ENCODE measurements at regions not wholly inside any gene's neighbourhood (a gene's known extent, or its start where the extent isn't known, plus 50 kb on each side); places are given as distances from the start of the nearest gene placed in this dataset.

DNA sequence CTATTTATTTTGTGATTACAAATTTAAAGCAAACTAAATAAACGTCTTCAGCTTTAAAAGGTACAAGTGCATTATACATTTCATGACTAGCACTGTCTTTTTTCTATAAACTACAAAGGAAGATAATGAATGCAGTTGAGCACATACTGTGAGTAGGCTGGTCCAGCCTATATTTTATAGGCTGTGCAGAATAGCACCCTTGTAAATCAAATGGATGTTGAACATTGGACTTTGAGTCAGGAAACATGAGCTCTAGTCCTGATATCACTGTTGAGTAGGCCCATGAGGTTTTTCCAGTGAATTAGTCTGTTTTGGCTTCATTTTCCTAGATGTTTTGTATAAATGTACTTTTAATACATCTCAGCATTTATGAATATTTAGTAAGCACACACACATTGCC, 447.3 kb upstream of the KCNMB2 start:
- no peak for TF ChIP-seq POLR2A (IDR thresholded peaks at IDR 0.05)
- TF ChIP-seq, protein P1, sequence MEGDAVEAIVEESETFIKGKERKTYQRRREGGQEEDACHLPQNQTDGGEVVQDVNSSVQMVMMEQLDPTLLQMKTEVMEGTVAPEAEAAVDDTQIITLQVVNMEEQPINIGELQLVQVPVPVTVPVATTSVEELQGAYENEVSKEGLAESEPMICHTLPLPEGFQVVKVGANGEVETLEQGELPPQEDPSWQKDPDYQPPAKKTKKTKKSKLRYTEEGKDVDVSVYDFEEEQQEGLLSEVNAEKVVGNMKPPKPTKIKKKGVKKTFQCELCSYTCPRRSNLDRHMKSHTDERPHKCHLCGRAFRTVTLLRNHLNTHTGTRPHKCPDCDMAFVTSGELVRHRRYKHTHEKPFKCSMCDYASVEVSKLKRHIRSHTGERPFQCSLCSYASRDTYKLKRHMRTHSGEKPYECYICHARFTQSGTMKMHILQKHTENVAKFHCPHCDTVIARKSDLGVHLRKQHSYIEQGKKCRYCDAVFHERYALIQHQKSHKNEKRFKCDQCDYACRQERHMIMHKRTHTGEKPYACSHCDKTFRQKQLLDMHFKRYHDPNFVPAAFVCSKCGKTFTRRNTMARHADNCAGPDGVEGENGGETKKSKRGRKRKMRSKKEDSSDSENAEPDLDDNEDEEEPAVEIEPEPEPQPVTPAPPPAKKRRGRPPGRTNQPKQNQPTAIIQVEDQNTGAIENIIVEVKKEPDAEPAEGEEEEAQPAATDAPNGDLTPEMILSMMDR (IDR thresholded peaks at IDR 0.05 in 4 of 5, conservative IDR thresholded peaks at IDR 0.05 in 1 of 5) = no peak
